Activated CD4-positive, alpha-beta memory T cell treated with anti-CD3 and anti-CD28 coated beads for 36 hours (primary cell): ENCODE measurements at regions not wholly inside any gene's neighbourhood (a gene's known extent, or its start where the extent isn't known, plus 50 kb on each side); places are given as distances from the start of the nearest gene placed in this dataset.

Experiments
- CTCF ChIA-PET: fragments of 350-600 bp; sonication (Branson Sonifier 250); formaldehyde crosslinking; loops from one replicate; lab custom pipeline; 2021; ENCODE audit warnings: antibody characterized with exemption, inconsistent platforms; lab: Charles Lee
- POLR2A ChIA-PET: fragments of 350-600 bp; sonication (Branson Sonifier 250); formaldehyde crosslinking; loops from one replicate; lab custom pipeline; 2021; ENCODE audit warnings: antibody characterized with exemption; lab: Charles Lee
- DNase-seq: peaks from one replicate; pipeline ENCODE4 v3.0.0-alpha.2; 2020
- H3K27ac Mint-ChIP-seq: one replicate; pipeline ENCODE4 v1.8.0; 2021; ENCODE audit warnings: mixed read lengths
- H3K27me3 Mint-ChIP-seq: one replicate; pipeline ENCODE4 v1.8.0; 2021; ENCODE audit warnings: mixed read lengths
- H3K36me3 Mint-ChIP-seq: one replicate; pipeline ENCODE4 v1.8.0; 2021; ENCODE audit warnings: mixed read lengths
- H3K4me1 Mint-ChIP-seq: one replicate; pipeline ENCODE4 v1.8.0; 2021; ENCODE audit warnings: low read depth, mixed read lengths
- H3K4me3 Mint-ChIP-seq: one replicate; pipeline ENCODE4 v1.8.0; 2021; ENCODE audit warnings: mild to moderate bottlenecking, mixed read lengths
- H3K9me3 Mint-ChIP-seq: one replicate; pipeline ENCODE4 v1.8.0; 2021; ENCODE audit warnings: mixed read lengths
- intact Hi-C: fragments of 100-400 bp; cut with micrococcal nuclease; formaldehyde crosslinking; loops from one replicate; pipeline ENCODE4 v1.15.1; 2023

DNA sequence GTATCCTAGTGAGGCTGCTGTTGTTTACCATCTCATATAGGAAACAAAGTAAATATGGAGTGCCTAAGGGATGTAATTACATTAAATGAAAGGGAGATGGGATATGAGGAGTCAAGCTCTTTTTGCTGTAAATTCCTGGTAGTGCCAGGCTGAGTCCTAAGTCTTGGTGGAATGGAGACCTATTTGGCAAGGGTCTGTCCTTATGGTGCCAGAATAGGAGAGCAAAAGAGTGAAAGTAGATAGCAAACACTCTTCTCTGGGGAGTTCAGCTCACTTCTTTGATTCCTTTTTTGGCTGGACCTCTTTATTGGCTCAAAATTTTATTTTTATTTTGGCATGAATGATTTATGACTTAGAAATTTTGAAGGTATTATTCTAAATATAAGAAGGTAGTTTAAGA lies 380.8 kb downstream of the TMEM232 start:
- Mint-ChIP-seq H3K27me3 (peaks cover 3% of the 10 kb centered on the region), H3K27ac (no peak overlapping the region), H3K36me3 (no peaks in the 10 kb centered on the region), H3K4me3 (no peak overlapping the region), H3K4me1 (no peaks in the 10 kb centered on the region), H3K9me3 (no peaks in the 10 kb centered on the region)
- CTCF ChIA-PET: no interaction called here
- POLR2A ChIA-PET: no interaction called here
- intact Hi-C loops: no loop called here
- no peak for DNase-seq

DNA sequence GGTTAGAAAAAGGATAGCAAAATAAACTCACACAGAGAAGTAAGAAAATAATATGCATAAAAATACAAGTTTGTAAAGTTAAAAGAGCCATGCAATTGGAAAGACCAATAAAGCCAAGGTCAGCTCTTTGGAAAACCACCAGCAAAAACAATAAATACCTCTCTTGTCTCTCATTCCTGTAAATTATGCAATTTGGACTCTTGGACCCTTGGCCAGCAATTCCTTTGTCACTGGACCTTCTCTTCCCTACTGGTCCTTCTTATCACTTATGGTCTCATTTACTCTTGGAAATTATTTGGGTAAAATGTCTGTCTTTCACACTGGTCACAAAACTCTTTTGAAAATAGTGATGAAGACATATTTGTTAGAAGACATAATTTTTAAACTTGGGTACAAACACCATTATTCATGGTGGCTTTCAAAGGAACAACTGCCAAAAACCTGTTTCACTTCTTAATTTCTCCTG lies 379.5 kb downstream of the TMEM232 start:
- POLR2A ChIA-PET: no interaction called here
- Mint-ChIP-seq H3K27ac (no peak overlapping the region), H3K9me3 (no peaks in the 10 kb centered on the region), H3K36me3 (no peaks in the 10 kb centered on the region), H3K4me3 (no peak overlapping the region), H3K4me1 (no peaks in the 10 kb centered on the region), H3K27me3 (peaks cover 3% of the 10 kb centered on the region)
- intact Hi-C loops: no loop called here
- no peak for DNase-seq
- CTCF ChIA-PET: no interaction called here

DNA sequence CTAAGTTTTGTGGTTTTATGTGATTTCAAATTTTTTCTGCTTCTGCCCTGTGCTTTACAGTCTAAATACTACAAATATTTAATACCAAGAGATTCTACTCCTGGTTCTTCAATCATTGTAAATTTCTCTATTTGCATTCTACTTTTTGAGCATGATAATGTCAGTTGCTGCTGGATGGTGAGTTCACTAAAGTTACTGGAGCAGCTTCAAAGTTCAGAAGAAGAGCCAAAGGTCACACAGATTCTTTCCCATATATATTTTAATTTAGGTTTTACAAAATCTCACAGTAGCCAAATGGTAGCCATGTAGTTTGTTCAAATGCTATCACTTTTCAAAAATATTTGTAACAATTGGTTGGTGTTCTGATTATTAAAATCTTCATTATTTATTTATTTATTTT lies 378.7 kb downstream of the TMEM232 start:
- no peak overlapping the region for H3K27ac Mint-ChIP-seq
- no peaks in the 10 kb centered on the region for H3K36me3 Mint-ChIP-seq
- H3K9me3 Mint-ChIP-seq: no peaks in the 10 kb centered on the region
- intact Hi-C loops: no loop called here
- POLR2A ChIA-PET: no interaction called here
- H3K4me3 Mint-ChIP-seq: no peak overlapping the region
- CTCF ChIA-PET: no interaction called here
- H3K27me3 Mint-ChIP-seq: peaks cover 3% of the 10 kb centered on the region
- DNase-seq: no peak
- no peaks in the 10 kb centered on the region for H3K4me1 Mint-ChIP-seq

DNA sequence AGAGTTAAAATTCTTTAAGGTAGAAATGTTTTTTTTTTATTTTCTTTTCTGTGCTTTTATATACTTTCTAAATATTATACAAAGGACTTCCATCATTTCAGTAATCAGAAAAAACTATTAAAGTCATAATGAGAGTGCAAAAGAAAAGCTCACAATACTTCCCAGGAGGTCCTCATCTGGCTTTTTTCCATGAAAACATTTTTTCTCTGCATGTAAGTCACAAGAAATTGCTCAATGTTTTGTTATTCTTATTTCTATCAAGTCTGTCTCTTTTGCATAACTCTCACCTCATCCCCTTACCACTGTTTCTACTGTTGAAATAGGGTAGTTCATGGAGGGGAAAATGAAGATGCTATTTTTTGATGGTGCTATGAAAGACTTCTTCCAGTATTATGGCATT lies 375.0 kb downstream of the TMEM232 start:
- Mint-ChIP-seq H3K4me3 (no peak overlapping the region), H3K9me3 (no peaks in the 10 kb centered on the region)

DNA sequence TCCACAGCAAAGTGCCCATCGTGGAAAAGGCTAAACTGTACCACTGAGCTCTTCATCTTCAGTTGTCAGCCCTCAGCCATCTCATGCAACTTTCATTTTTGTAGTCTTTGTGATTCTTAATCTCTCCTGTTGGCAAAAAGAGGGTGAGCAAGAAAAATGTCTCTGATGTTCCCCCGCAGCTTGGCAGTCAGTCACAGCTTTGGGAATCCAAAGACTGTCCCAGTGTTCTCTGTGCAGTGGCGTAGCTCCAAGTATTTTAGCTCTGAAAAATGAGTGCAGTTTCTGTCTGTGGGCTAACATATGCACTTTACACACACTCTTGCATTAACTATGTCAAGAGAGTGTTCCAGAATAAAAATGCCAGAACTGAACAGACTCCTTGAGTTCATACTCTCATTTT lies 372.2 kb downstream of the TMEM232 start:
- Mint-ChIP-seq H3K4me3 (no peak overlapping the region), H3K9me3 (no peaks in the 10 kb centered on the region), H3K36me3 (no peaks in the 10 kb centered on the region), H3K27ac (no peak overlapping the region), H3K4me1 (no peaks in the 10 kb centered on the region), H3K27me3 (peaks cover 4% of the 10 kb centered on the region)
- ChIA-PET CTCF (no interaction called here), POLR2A (interaction anchor here (0.9 kb wide), 1 partner anchor 136 kb away, joined by 3 read pairs; no protein-coding TSS in a partner anchor)
- DNase-seq: no peak
- intact Hi-C loops: no loop called here

More for the DNA sequence above, 375.0 kb downstream of the TMEM232 start:
- no peak overlapping the region for H3K27ac Mint-ChIP-seq
- ChIA-PET POLR2A (no interaction called here), CTCF (no interaction called here)
- no peaks in the 10 kb centered on the region for H3K36me3 Mint-ChIP-seq
- intact Hi-C loops: no loop called here
- H3K27me3 Mint-ChIP-seq: peaks cover 3% of the 10 kb centered on the region
- no peak for DNase-seq
- H3K4me1 Mint-ChIP-seq: no peaks in the 10 kb centered on the region

DNA sequence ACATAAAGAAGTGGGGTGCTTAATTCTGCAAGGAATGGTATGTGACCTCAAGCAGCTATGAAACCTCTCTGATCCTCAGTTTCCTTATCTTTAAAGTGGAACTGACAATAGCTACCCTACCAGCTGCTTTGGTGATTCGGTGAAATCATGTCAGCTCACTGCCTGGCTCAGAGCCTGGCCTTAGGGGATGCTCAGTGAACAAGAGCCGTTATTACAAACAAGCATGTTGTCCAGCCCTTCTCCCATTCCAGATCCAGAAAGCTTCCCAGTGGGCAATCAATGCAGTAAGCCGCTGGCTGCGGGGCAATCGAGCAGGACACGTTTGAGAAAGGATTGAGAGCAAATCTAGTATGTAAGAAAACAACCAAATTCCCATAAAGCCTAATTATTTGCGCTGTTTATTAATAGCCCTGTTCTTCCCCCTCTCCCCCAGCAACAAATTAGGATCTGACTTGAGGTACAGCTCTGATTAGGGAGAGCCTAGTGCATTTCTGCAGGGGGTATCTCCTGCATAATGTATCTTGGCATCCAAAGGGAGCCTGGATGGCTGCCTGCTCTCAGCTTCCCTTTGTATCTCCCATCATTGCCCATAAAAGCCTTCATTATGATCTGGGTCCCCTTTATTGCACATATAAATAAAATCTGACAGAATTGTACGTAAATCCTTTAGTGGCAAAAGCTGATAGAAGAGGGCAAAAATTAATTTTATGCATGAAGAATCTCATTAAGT lies 371.4 kb downstream of the TMEM232 start:
- DNase-seq: no peak
- no peaks in the 10 kb centered on the region for H3K4me1 Mint-ChIP-seq
- no peaks in the 10 kb centered on the region for H3K9me3 Mint-ChIP-seq
- no peak overlapping the region for H3K27ac Mint-ChIP-seq
- no peaks in the 10 kb centered on the region for H3K36me3 Mint-ChIP-seq
- CTCF ChIA-PET: no interaction called here
- intact Hi-C loops: no loop called here
- H3K4me3 Mint-ChIP-seq: no peak overlapping the region
- H3K27me3 Mint-ChIP-seq: peaks cover 4% of the 10 kb centered on the region
- POLR2A ChIA-PET: interaction anchor here (0.9 kb wide), 1 partner anchor 136 kb away, joined by 3 read pairs; no protein-coding TSS in a partner anchor

DNA sequence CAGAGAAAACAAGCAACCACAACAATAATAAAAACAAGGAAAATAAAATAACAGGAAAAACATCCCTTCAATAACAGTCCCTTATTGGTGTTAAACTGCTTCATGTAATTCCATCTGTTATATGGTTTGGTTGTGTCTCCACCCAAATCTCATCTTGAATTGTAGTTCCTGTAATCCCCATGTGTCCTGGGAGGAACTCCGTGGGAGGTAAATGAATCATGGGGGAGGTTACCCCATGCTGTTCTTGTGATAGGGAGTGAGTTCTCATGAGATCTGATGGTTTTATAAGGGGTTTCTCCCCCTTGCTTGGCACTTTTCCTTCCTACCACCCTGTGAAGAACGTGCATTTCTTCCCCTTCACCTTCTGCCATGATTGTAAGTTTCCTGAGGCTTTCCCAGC lies 369.8 kb downstream of the TMEM232 start:
- H3K27me3 Mint-ChIP-seq: peaks cover 1% of the 10 kb centered on the region
- H3K27ac Mint-ChIP-seq: no peak overlapping the region
- no peak overlapping the region for H3K4me3 Mint-ChIP-seq
- H3K4me1 Mint-ChIP-seq: no peaks in the 10 kb centered on the region
- H3K9me3 Mint-ChIP-seq: no peaks in the 10 kb centered on the region
- intact Hi-C loops: no loop called here
- POLR2A ChIA-PET: no interaction called here
- CTCF ChIA-PET: no interaction called here
- H3K36me3 Mint-ChIP-seq: no peaks in the 10 kb centered on the region
- DNase-seq: no peak

DNA sequence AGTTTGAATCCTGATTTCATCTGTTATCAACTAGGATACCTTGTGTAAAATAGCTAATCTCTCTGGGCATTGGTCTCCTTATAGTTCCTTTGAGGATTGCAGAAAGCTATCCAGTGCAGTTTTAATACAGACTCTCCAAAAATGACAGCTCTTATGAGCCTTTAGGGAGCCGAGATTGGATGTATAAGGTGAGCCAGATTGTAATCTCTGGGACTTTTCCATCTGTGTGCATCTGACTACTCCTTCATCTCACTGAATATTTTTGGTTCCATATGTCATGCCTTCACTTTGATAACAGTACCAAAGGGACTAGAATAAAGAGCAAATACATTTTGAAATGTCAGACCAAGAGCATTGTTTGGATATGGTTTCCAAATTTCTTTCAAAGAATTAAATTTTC lies 367.2 kb downstream of the TMEM232 start:
- Mint-ChIP-seq H3K4me1 (no peaks in the 10 kb centered on the region), H3K27me3 (peaks cover 1% of the 10 kb centered on the region), H3K36me3 (no peaks in the 10 kb centered on the region), H3K27ac (no peak overlapping the region), H3K9me3 (no peaks in the 10 kb centered on the region), H3K4me3 (no peak overlapping the region)
- ChIA-PET POLR2A (no interaction called here), CTCF (no interaction called here)
- intact Hi-C loops: no loop called here
- DNase-seq: no peak

DNA sequence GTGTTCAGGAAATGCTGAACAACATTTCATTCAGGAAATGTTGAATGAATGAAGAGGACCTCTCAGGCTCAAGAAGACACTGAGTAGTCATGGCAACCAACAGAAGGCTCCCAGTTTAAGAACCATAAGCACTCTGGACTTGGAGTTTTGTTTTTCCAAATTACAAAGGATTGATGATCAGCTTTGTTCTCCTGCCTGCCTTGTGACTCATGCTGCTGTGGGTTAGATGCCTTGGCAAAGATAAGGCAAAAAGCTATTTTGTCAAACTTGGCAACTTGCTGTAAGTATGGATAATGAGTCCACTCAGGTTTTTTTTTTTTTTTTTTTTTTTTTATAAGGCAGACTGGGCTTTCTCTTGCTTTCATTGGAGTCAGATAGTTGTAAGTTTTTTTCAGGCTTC lies 365.0 kb downstream of the TMEM232 start:
- intact Hi-C loops: no loop called here
- H3K4me3 Mint-ChIP-seq: no peak overlapping the region
- H3K36me3 Mint-ChIP-seq: no peaks in the 10 kb centered on the region
- DNase-seq: no peak
- no peaks in the 10 kb centered on the region for H3K9me3 Mint-ChIP-seq
- CTCF ChIA-PET: interaction anchor here (0.7 kb wide), 1 partner anchor 11 kb away, joined by 3 read pairs; no protein-coding TSS in a partner anchor
- no peaks in the 10 kb centered on the region for H3K4me1 Mint-ChIP-seq
- H3K27me3 Mint-ChIP-seq: peaks cover 1% of the 10 kb centered on the region
- POLR2A ChIA-PET: no interaction called here
- no peak overlapping the region for H3K27ac Mint-ChIP-seq

DNA sequence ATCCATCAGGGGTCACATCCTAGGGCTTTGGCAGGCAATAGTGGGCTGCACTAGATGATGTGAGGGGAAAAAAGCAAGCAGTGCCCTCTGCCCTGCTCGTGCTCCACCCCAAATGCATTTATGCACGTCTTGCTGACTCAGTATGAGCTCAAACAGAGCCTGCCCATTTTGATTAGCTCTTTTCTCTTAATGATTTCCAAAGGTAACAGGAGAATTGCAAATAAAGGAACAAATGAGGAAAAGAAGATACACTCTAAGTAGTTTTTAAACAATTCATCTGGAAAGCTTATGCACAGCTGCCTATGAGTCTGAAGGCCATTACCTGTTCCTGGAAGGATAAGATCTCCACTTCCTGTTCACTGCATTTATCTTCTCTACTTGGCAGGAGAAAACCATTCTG lies 364.2 kb downstream of the TMEM232 start:
- no peak overlapping the region for H3K27ac Mint-ChIP-seq
- no peaks in the 10 kb centered on the region for H3K36me3 Mint-ChIP-seq
- H3K4me3 Mint-ChIP-seq: no peak overlapping the region
- peaks cover 1% of the 10 kb centered on the region for H3K27me3 Mint-ChIP-seq
- no peaks in the 10 kb centered on the region for H3K4me1 Mint-ChIP-seq
- DNase-seq: no peak
- ChIA-PET POLR2A (no interaction called here), CTCF (no interaction called here)
- H3K9me3 Mint-ChIP-seq: no peaks in the 10 kb centered on the region
- intact Hi-C loops: no loop called here

DNA sequence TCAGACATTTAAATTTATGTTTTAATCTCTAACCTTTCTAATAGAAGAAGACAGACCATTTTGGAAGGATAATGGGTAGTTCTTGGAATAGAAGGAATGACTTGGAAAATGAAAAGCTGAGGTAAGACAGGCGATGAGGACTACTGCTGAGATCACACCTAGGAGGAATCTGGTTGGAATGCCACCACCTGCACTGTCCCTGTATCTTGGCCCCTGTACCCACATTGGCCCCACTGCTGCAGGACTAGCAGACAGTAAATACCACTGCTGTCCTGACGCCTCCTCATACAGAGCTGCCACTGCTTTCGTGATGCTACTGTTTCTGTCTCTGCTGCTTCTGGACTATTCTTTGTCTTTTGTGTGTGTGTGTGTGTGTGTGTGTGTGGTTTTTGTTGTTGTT lies 359.8 kb downstream of the TMEM232 start:
- no peak overlapping the region for H3K4me3 Mint-ChIP-seq
- H3K9me3 Mint-ChIP-seq: no peaks in the 10 kb centered on the region
- ChIA-PET POLR2A (no interaction called here), CTCF (interaction anchor here (0.6 kb wide), 1 partner anchor 141 kb away, joined by 4 read pairs; no protein-coding TSS in a partner anchor)
- intact Hi-C loops: no loop called here
- no peak overlapping the region for H3K27ac Mint-ChIP-seq
- no peaks in the 10 kb centered on the region for H3K36me3 Mint-ChIP-seq
- no peak for DNase-seq
- H3K4me1 Mint-ChIP-seq: no peaks in the 10 kb centered on the region
- peaks cover 2% of the 10 kb centered on the region for H3K27me3 Mint-ChIP-seq
